HFF-Myc (cell line): ENCODE measurements at regions not wholly inside any gene's neighbourhood (a gene's known extent, or its start where the extent isn't known, plus 50 kb on each side); places are given as distances from the start of the nearest gene placed in this dataset.

Source experiments
- DNase-seq: peaks from one replicate; pipeline ENCODE4 v3.0.0-alpha.2; 2011; ENCODE audit warnings: low read depth; ENCODE audit errors: extremely low read depth
- H3K4me3 ChIP-seq: replicated peaks from 2 replicates; pipeline ENCODE4 v1.5.1; 2011; ENCODE audit warnings: low read depth, mild to moderate bottlenecking, control low read depth, low read length
- CTCF ChIP-seq: IDR thresholded peaks from 2 replicates; pipeline ENCODE4 v1.5.1; 2012; ENCODE audit warnings: mild to moderate bottlenecking, low read depth, low read length, control low read depth; ENCODE audit errors: missing control alignments

DNA sequence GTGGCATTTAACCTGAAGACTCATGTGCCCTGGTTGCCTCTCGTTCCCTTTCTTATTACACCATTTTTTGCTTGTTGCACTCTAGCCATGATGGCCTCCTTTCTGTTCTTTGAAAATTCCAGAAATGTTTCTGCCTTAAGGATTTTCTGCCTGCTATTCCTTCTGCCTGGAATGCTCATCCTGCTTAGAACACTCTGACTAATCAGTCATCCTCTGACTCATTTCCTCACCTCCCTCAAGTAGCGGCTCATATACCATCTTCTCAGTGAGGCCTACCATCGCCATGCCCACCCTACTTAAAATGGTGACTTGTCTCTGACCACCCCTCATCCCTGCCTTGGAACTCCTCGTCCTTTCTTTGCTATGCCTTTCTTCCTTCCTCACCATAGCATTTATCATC lies 68.8 kb downstream of the KIF4B start:
- no peak overlapping the region for H3K4me3 ChIP-seq
- peak; percentile 63 for DNase-seq
- no peak for TF ChIP-seq CTCF

GRCh38 chr5:155085282-155085989 lies 71.9 kb downstream of the KIF4B start:
- DNase-seq, result no peak
- TF ChIP-seq CTCF, result no peak
- H3K4me3 ChIP-seq, result no peak overlapping the region

GRCh38 chr5:155087036-155087435 lies 73.5 kb downstream of the KIF4B start:
- no peak for DNase-seq
- no peak for TF ChIP-seq CTCF
- H3K4me3 ChIP-seq, result no peak overlapping the region

DNA sequence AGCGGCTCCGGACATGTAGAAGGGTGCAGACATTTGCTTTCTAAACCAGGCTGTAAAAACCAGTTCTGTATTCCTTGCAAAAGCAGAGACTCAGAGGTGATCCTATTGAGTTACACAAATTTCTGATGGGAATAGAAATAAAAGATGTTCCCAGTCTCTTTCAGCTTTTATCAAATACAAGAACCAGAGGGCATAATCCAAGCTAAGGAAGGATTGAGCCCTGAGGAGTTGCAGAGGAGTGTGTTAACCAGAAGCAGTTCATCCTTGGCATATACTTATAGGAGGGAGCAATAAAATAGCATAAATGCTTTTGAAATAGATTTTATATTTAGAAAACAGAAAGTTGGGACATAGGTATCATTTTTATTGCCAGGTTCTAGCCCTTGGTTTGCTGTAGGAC lies 75.3 kb downstream of the KIF4B start:
- TF ChIP-seq CTCF, result no peak
- H3K4me3 ChIP-seq, result no peak overlapping the region
- no peak for DNase-seq

DNA sequence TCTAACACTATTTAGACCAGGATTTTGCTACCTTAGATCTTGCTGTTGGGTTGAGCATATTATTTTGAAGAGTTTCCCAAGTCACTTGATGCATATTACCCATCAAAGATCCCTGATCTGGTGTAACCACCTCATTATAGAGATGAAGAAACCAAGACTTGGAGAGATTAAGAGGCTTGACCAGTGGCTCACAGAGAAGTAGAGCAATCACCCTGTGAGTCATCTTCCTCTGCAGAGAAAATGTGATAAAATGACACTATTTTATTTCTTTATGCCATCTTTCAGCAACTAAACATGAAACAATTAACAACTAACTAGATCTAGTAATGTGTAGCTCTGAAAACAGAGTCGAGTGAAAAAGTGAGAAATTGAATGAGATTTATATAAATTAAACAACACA lies 76.1 kb downstream of the KIF4B start:
- H3K4me3 ChIP-seq, result no peak overlapping the region
- DNase-seq, result no peak
- no peak for TF ChIP-seq CTCF

- no peak for TF ChIP-seq CTCF
- DNase-seq, result no peak
- H3K4me3 ChIP-seq, result no peak overlapping the region
These were observed 77.6 kb downstream of the KIF4B start for GRCh38 chr5:155091063-155091648.
